NCI-H1436 (cell line): ENCODE measurements at regions not wholly inside any gene's neighbourhood (a gene's known extent, or its start where the extent isn't known, plus 50 kb on each side); places are given as distances from the start of the nearest gene placed in this dataset.

Experiments
- DNase-seq: peaks from one replicate; lab custom pipeline; 2025; lab: John Stamatoyannopoulos, UW

DNA sequence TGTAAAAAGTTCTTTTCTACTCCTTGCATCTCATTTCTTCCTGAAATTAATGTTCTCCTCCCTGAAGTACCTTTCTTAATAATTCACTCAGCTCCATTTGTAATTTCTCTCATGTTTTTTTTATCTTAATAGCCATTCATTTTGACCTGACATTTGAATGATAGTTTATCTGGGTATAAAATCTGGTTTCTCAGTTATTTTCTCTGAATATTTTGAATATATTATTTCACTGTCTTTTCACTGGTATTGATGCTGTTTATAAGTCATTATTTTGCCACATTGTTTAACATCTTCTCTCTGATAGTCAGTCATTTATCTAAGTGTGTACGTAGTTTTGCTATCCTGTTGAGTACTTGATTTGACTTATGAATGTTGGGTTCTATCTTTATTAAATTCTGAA lies 68.8 kb upstream of the ARHGAP18 start:
- no peak for DNase-seq

GRCh38 chr6:129777371-129777770 lies 67.4 kb upstream of the ARHGAP18 start:
- DNase-seq, result no peak

- DNase-seq, result no peak
These were observed 66.8 kb upstream of the ARHGAP18 start for GRCh38 chr6:129776542-129777330.

DNA sequence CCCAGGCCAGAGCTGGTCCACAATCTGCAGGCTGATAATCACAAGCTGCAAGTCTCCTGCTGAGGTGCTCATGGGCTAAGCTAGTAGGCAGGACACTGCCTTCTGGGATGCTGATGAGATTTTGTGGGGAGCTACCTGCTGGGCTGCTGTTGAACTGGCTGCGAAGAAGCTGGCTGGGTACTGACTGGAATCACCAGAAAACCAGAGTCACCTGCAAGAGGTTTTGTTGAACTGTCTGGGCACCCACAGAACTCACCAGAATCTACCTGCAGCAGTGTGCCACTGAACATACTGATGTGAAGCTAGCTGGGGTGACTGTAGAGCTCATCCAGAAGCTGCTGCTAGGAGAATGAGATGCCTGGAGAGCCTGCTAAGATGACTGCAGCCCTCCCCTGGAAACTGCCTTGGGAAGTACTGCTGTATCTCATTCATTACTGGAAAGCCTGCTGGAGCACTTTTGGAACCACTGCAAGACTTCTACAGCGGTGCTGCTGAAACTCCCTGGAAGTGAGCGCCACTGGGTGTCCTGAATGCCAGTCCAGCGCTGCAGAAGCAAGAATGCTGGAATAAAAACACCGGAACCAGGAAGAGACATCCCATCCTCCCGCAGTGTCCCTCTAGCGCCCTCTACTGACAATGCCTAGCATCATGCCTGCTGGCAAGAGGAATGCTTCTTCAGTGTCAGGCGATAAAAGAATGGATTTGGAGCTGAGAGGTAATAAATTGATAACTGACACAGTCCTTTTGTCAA lies 64.9 kb upstream of the ARHGAP18 start:
- peak; percentile 0 for DNase-seq

GRCh38 chr6:129773304-129773703 lies 63.3 kb upstream of the ARHGAP18 start:
- no peak for DNase-seq

- no peak for DNase-seq
These were observed 61.7 kb upstream of the ARHGAP18 start for GRCh38 chr6:129771678-129772077.

DNA sequence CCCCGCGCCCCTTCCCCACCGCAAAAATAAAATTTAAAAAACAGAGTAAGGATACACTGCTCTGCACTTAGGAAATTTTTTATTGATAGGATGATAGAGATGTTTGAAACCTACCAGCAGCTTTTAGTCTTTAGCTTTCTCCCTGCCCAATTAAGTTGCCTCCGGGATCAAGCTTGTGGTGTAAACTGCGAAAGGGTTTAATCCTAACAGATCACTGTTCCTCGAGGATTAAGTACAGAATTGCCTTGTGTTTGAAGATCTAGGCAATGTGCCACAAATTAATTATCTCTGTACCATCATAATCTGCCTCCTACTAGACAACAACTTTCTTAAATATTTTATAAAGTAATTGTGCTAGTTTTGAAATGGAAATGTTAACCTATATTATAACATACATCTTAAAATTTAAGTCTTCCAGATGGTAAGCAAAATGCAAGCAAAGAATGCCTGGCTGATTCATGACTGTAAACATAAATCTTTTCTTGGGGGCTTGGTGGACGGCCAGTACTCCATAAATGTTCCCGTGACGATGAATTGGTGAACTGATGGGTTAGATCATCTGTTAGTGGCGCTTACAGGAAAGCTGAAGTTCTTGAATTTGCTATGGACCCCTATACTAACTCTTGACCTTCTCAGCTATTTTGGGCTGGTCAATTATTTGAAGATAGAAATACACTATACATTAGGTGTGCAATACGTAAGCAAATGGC lies 58.0 kb upstream of the ARHGAP18 start:
- DNase-seq, result no peak

GRCh38 chr6:129766959-129767728 lies 57.2 kb upstream of the ARHGAP18 start:
- DNase-seq, result no peak

DNA sequence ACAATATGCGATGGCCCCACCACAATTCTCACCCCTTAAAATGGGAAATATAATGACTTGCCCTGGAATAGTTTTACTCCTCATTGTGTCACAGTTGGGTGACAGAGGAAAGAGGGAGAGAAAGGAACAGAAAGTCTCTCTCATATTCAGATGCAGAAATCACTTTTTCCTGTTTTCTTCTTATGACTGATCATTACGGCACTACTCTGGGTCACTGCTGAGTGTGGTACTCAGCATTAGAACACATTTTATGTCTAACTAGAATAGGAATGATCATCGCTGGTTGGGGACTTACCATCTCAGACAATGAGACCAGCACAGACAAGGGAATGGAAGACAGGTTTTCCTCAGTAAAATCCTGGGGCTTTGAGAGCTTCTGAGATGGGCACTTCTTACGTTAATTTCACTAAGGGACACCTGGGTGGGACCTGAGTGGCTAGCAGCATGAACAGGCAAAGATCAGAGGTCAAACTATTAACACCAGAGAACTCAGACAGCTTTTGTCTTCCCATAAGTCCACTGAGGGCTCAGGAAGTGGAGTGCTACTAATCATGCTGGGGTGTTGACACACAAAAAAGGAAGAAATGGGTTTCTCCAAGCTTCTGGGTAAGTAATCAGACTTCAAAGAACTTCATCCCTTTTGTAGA lies 54.9 kb upstream of the ARHGAP18 start:
- no peak for DNase-seq

DNA sequence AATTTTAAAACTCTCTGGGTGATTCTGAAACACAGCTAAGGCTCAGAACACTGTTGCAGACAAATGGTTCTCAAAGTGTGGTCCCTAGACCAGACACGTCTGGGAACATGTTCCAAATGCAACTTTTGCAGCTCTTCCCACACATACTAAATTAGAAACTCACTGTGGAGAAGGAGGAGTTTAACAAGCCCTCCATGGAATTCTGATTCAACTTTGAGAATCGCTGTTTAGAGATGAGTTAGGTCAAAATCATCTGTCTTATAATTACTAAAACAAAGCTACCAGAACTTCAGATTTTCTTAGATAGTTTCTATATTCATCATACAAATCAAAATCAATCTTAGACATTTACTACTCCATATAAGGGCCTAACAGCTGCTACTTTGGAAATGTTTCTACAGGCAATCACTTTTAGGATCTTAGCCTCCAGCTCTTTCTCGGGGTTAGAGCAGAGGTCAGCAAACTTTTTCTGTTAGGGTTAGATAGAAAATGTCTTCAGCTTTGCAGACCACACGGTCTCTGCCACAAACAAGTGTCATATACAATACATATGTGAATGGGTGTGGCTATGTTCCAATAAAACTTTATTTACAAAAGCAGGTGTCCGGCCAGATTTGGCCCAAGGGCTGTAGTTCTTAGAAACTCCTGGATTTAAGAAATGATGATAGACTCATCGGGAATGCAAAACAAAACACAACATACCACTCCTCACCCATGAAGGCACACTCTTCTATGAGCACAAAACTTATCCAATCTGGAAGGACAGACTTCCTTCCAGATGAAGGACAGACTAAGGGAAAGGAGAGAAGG lies 50.0 kb upstream of the ARHGAP18 start:
- no peak for DNase-seq
